Keratinocyte (primary cell): ENCODE measurements at regions not wholly inside any gene's neighbourhood (a gene's known extent, or its start where the extent isn't known, plus 50 kb on each side); places are given as distances from the start of the nearest gene placed in this dataset.

Experiments used
- DNase-seq: peaks from one replicate; pipeline ENCODE4 v3.0.0-alpha.2; 2011; ENCODE audit warnings: low read depth, missing footprints, low spot score
- FAIRE-seq: peaks from 2 replicates; lab custom pipeline; 2011; peaks lifted over from hg19 to GRCh38; lab: Jason Lieb, UNC
- H2AFZ ChIP-seq: 2 replicates; pipeline ENCODE4 v1.6.0; 2012; ENCODE audit warnings: low read length, control low read depth, inconsistent platforms; ENCODE audit not compliant: control insufficient read depth
- H3K27ac ChIP-seq: 2 replicates; pipeline ENCODE4 v1.5.1; 2011; ENCODE audit warnings: low read length; ENCODE audit not compliant: control insufficient read depth, insufficient read depth
- H3K27me3 ChIP-seq: 3 replicates; pipeline ENCODE4 v1.6.0; 2011; ENCODE audit warnings: low read length; ENCODE audit not compliant: control insufficient read depth, insufficient read depth; ENCODE audit errors: extremely low read depth
- H3K36me3 ChIP-seq, 2 experiments: 2 replicates in 1 of 2; 3 replicates in 1 of 2; pipeline ENCODE4 v1.5.1; 2011; ENCODE audit warnings: low read length in 2 of 2, mild to moderate bottlenecking in 1 of 2; ENCODE audit not compliant: control insufficient read depth in 2 of 2, insufficient read depth in 2 of 2; ENCODE audit errors: extremely low read depth in 1 of 2
- H3K4me1 ChIP-seq: 3 replicates; pipeline ENCODE4 v1.5.1; 2011; ENCODE audit warnings: low read length; ENCODE audit not compliant: control insufficient read depth, insufficient read depth; ENCODE audit errors: extremely low read depth
- H3K4me2 ChIP-seq: 3 replicates; pipeline ENCODE4 v1.6.0; 2011; ENCODE audit warnings: low read depth, low read length; ENCODE audit not compliant: control insufficient read depth, insufficient read depth; ENCODE audit errors: extremely low read depth
- H3K4me3 ChIP-seq, 3 experiments: fragments of 200-600 bp in 1 of 3; sonication (generic) in 1 of 3; 2 replicates in 2 of 3; 3 replicates in 1 of 3; pipeline ENCODE4 v1.5.1; 2011 to 2016; ENCODE audit warnings: low read length in 3 of 3, mild to moderate bottlenecking in 3 of 3, control low read depth in 2 of 3, inconsistent platforms in 1 of 3, low read depth in 1 of 3, mixed read lengths in 1 of 3, mixed run types in 1 of 3, moderate library complexity in 1 of 3; ENCODE audit not compliant: control insufficient read depth in 2 of 3, insufficient read depth in 2 of 3; ENCODE audit errors: extremely low read depth in 1 of 3
- H3K79me2 ChIP-seq: 2 replicates; pipeline ENCODE4 v1.6.0; 2012; ENCODE audit warnings: low read length; ENCODE audit not compliant: control insufficient read depth, insufficient read depth
- H3K9ac ChIP-seq: 3 replicates; pipeline ENCODE4 v1.6.0; 2011; ENCODE audit warnings: low read length; ENCODE audit not compliant: control insufficient read depth, insufficient read depth; ENCODE audit errors: extremely low read depth
- H3K9me1 ChIP-seq: 3 replicates; pipeline ENCODE4 v1.6.0; 2011; ENCODE audit warnings: low read length; ENCODE audit not compliant: control insufficient read depth, insufficient read depth; ENCODE audit errors: extremely low read depth
- H3K9me3 ChIP-seq: 2 replicates; pipeline ENCODE4 v1.5.1; 2012; ENCODE audit warnings: low read depth, low read length; ENCODE audit not compliant: control insufficient read depth
- H4K20me1 ChIP-seq: 3 replicates; pipeline ENCODE4 v1.6.0; 2011; ENCODE audit warnings: low read length; ENCODE audit not compliant: control insufficient read depth, insufficient read depth; ENCODE audit errors: extremely low read depth
- EZH2 ChIP-seq: IDR thresholded peaks from one replicate; pipeline ENCODE4 v1.6.1; 2012; ENCODE audit warnings: inconsistent platforms, mild to moderate bottlenecking, low read length, moderate library complexity
- dilution Hi-C: fragments of 300-500 bp; cut with MboI; formaldehyde crosslinking; loops from one replicate; pipeline ENCODE4 v1.7.0; 2020; ENCODE audit warnings: low sequenced_read_pairs; ENCODE audit not compliant: extremely low pct_ligation_motif_present
- TF ChIP-seq, protein P1 (sequence below), 3 experiments: IDR thresholded peaks in 1 of 3; conservative IDR thresholded peaks in 1 of 3; optimal IDR thresholded peaks in 1 of 3; 2 replicates in 2 of 3; 3 replicates in 1 of 3; pipeline versions ENCODE3 to v1.5.1; 2011; ENCODE audit warnings: low read length in 3 of 3, mild to moderate bottlenecking in 3 of 3, moderate library complexity in 2 of 3, control low read depth in 1 of 3, inconsistent platforms in 1 of 3; ENCODE audit not compliant: insufficient read depth in 2 of 3; ENCODE audit errors: extremely low read depth in 1 of 3

DNA sequence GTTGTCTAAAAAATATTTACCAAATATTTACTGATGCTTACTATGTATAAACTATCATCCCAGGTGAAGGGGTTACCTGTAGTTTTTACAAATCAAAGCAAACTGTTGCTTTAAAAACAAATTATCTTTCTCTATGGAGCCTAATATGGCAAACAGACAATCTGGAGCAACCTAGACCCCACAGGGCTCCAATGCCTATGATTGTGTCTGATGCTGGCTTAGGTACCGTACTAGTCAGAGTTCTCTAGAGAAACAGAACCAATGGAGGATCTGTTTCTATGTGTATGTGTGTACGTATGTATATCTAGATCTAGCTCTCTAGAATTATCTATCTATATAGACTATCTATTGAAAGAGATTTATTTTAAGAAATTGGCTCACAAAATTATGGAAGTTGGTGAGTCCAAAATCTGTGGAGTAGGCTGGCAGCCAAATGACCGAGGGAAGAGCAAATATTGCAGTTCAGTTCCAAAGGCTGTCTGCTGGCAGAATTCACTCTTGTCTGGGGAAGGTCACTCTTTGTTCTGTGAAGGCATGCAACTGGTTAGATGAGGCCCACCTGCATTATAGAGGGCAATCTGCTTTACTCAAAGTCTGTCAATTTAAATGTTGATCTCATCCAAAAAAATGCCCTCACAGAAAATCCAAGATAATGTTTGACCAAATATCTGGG lies 127.1 kb upstream of the ENPEP start:
- DNase-seq (no peak), FAIRE-seq (no peak)
- H3K27me3 ChIP-seq, result no peaks in the 10 kb centered on the region
- H3K9ac ChIP-seq, result no peak overlapping the region
- no peak overlapping the region for H3K4me3 ChIP-seq
- no peaks in the 10 kb centered on the region for H3K9me3 ChIP-seq
- no peaks in the 10 kb centered on the region for H3K79me2 ChIP-seq
- H2AFZ ChIP-seq, result no peak overlapping the region
- H3K4me2 ChIP-seq, result no peak overlapping the region
- no peaks in the 10 kb centered on the region for H3K4me1 ChIP-seq
- dilution Hi-C loops, result no loop called here
- no peaks in the 10 kb centered on the region for H3K9me1 ChIP-seq
- no peaks in the 10 kb centered on the region for H4K20me1 ChIP-seq
- TF ChIP-seq EZH2, result no peak
- TF ChIP-seq, protein P1, sequence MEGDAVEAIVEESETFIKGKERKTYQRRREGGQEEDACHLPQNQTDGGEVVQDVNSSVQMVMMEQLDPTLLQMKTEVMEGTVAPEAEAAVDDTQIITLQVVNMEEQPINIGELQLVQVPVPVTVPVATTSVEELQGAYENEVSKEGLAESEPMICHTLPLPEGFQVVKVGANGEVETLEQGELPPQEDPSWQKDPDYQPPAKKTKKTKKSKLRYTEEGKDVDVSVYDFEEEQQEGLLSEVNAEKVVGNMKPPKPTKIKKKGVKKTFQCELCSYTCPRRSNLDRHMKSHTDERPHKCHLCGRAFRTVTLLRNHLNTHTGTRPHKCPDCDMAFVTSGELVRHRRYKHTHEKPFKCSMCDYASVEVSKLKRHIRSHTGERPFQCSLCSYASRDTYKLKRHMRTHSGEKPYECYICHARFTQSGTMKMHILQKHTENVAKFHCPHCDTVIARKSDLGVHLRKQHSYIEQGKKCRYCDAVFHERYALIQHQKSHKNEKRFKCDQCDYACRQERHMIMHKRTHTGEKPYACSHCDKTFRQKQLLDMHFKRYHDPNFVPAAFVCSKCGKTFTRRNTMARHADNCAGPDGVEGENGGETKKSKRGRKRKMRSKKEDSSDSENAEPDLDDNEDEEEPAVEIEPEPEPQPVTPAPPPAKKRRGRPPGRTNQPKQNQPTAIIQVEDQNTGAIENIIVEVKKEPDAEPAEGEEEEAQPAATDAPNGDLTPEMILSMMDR (optimal IDR thresholded peaks at IDR 0.05 in 1 of 3, IDR thresholded peaks at IDR 0.05 in 1 of 3, conservative IDR thresholded peaks at IDR 0.05 in 1 of 3; ENCODE audit: extremely low read depth in 1 of 3, insufficient read depth in 2 of 3, low read length in 3 of 3), result no peak
- H3K27ac ChIP-seq, result no peak overlapping the region
- no peaks in the 10 kb centered on the region for H3K36me3 ChIP-seq

DNA sequence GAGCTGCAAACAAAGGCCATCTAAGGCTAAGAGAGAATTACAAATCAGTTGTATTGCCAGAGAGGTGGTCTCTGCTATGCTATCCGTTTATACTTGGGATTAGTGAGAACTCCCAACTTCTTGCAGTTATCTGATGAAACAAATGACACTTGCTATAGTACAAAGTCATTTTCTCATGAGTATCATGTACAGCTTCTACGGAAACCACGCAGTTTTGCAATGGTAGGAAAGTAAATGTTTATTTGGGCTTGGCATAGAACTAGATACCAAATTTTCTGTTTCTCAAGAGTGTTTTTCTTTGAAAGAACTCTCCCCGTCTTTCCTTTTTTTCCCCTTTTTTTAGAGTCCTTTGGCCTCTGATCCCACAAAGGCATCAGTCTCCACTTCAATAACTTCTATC lies 128.2 kb upstream of the ENPEP start:
- FAIRE-seq, result no peak
- dilution Hi-C loops, result no loop called here
- TF ChIP-seq, protein P1 (optimal IDR thresholded peaks at IDR 0.05 in 1 of 3, IDR thresholded peaks at IDR 0.05 in 1 of 3, conservative IDR thresholded peaks at IDR 0.05 in 1 of 3; ENCODE audit: extremely low read depth in 1 of 3, insufficient read depth in 2 of 3, low read length in 3 of 3), result no peak
- no peak for TF ChIP-seq EZH2

More for the DNA sequence above, 128.2 kb upstream of the ENPEP start:
- no peak overlapping the region for H3K4me3 ChIP-seq
- no peak overlapping the region for H3K27ac ChIP-seq
- H3K27me3 ChIP-seq, result no peaks in the 10 kb centered on the region
- no peak overlapping the region for H3K9ac ChIP-seq
- H3K4me1 ChIP-seq, result no peaks in the 10 kb centered on the region
- no peaks in the 10 kb centered on the region for H3K36me3 ChIP-seq
- H3K9me3 ChIP-seq, result no peaks in the 10 kb centered on the region
- H3K79me2 ChIP-seq, result no peaks in the 10 kb centered on the region
- no peak for DNase-seq
- no peak overlapping the region for H2AFZ ChIP-seq
- H3K4me2 ChIP-seq, result no peak overlapping the region
- H3K9me1 ChIP-seq, result no peaks in the 10 kb centered on the region
- no peaks in the 10 kb centered on the region for H4K20me1 ChIP-seq
